ENCODE measurements at regions not wholly inside any gene's neighbourhood (a gene's known extent, or its start where the extent isn't known, plus 50 kb on each side); places are given as distances from the start of the nearest gene placed in this dataset.

DNA sequence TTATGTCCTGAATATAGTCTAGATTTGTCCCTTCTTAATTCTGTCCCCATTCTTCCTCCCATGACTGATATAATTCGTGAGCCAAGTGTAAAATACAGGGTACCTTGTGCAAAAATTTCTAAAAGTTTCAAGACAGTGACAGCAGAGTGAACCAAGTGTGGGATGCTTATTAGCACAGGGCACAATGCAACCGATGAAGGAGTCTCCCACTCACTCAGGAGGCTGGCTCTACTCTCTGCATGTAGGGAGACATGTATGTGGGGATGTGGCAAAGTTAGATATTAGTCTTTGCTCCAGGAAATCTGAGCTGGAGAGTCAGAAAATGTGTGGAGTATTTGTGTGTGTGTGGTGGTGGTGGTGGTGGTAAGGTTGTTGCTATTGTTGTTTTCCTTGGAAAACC is 305.9 kb downstream of the CHL1 start:
- no peaks in the 10 kb centered on the region for H3K9me3 ChIP-seq (ENCODE audit: low read depth, low read length, poor library complexity, severe bottlenecking)

DNA sequence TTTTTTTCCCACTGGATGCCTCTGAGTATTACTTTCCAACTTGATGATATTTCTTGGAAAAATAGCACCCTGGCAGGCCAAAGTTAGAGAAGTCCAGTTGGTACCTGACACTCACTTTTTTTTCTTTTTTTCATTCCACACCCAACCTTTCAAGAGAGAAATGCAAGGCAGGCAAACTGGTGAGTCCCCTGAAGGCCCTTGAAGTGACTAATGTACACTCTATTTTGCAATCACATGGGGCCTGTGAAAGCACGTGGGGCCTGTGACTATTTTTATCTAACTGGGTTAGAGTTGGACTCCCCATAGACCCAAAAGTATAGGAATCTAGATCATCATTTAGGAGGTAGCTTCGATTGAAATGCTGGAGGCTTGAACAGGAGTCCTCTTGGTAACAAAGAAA is 316.7 kb downstream of the CHL1 start:
- H3K4me1 ChIP-seq (ENCODE audit: insufficient read depth, low read length, poor library complexity, severe bottlenecking) = no peaks in the 10 kb centered on the region
- H3K36me3 ChIP-seq (ENCODE audit: insufficient read depth, low read length, poor library complexity, severe bottlenecking) = no peaks in the 10 kb centered on the region
- H3K4me3 ChIP-seq (ENCODE audit: low read depth, low read length, poor library complexity, severe bottlenecking) = no peak overlapping the region
- ChIA-PET POLR2A (ENCODE audit: low non-redundant PET) (no interaction called here), CTCF (no interaction called here)
- H3K27ac ChIP-seq (ENCODE audit: low read depth, low read length, poor library complexity, severe bottlenecking) = no peak overlapping the region
- no TSS peak for BruUV-seq (replicated peaks)
- H3K27me3 ChIP-seq (replicated peaks; ENCODE audit: insufficient read depth, low read depth, low read length, poor library complexity) = no peaks in the 10 kb centered on the region
- no peak for DNase-seq (ENCODE audit: low spot score)
- intact Hi-C loops (cut with micrococcal nuclease; ENCODE audit: unreplicated experiment) = no loop called here
- no peaks in the 10 kb centered on the region for H3K9me3 ChIP-seq (ENCODE audit: low read depth, low read length, poor library complexity, severe bottlenecking)
- TF ChIP-seq EZH2 (IDR thresholded peaks at IDR 0.05; ENCODE audit: borderline replicate concordance, low read depth, low read length, poor library complexity, severe bottlenecking) (no peak), CTCF (conservative IDR thresholded peaks at IDR 0.05; ENCODE audit: low read depth, low read length) (no peak)

More for the DNA sequence above, 305.9 kb downstream of the CHL1 start:
- H3K27me3 ChIP-seq (replicated peaks; ENCODE audit: insufficient read depth, low read depth, low read length, poor library complexity) = no peaks in the 10 kb centered on the region
- ChIA-PET POLR2A (ENCODE audit: low non-redundant PET) (no interaction called here), CTCF (no interaction called here)
- H3K4me3 ChIP-seq (ENCODE audit: low read depth, low read length, poor library complexity, severe bottlenecking) = no peak overlapping the region
- DNase-seq (ENCODE audit: low spot score) = no peak
- intact Hi-C loops (cut with micrococcal nuclease; ENCODE audit: unreplicated experiment) = no loop called here
- no TSS peak for BruUV-seq (replicated peaks)
- no peaks in the 10 kb centered on the region for H3K36me3 ChIP-seq (ENCODE audit: insufficient read depth, low read length, poor library complexity, severe bottlenecking)
- TF ChIP-seq EZH2 (IDR thresholded peaks at IDR 0.05; ENCODE audit: borderline replicate concordance, low read depth, low read length, poor library complexity, severe bottlenecking) = no peak
- TF ChIP-seq CTCF (conservative IDR thresholded peaks at IDR 0.05; ENCODE audit: low read depth, low read length) = no peak
- H3K4me1 ChIP-seq (ENCODE audit: insufficient read depth, low read length, poor library complexity, severe bottlenecking) = no peaks in the 10 kb centered on the region
- no peak overlapping the region for H3K27ac ChIP-seq (ENCODE audit: low read depth, low read length, poor library complexity, severe bottlenecking)

- Histone ChIP-seq H3K4me3 (ENCODE audit: low read depth, low read length, poor library complexity, severe bottlenecking) (no peak overlapping the region), H3K27me3 (replicated peaks; ENCODE audit: insufficient read depth, low read depth, low read length, poor library complexity) (no peaks in the 10 kb centered on the region), H3K4me1 (ENCODE audit: insufficient read depth, low read length, poor library complexity, severe bottlenecking) (no peaks in the 10 kb centered on the region), H3K9me3 (ENCODE audit: low read depth, low read length, poor library complexity, severe bottlenecking) (no peaks in the 10 kb centered on the region), H3K27ac (ENCODE audit: low read depth, low read length, poor library complexity, severe bottlenecking) (no peak overlapping the region), H3K36me3 (ENCODE audit: insufficient read depth, low read length, poor library complexity, severe bottlenecking) (no peaks in the 10 kb centered on the region)
- no peak for DNase-seq (ENCODE audit: low spot score)
- POLR2A ChIA-PET (ENCODE audit: low non-redundant PET) = no interaction called here
- BruUV-seq (replicated peaks) = no TSS peak
- CTCF ChIA-PET = no interaction called here
- TF ChIP-seq CTCF (conservative IDR thresholded peaks at IDR 0.05; ENCODE audit: low read depth, low read length) (no peak), EZH2 (IDR thresholded peaks at IDR 0.05; ENCODE audit: borderline replicate concordance, low read depth, low read length, poor library complexity, severe bottlenecking) (no peak)
- intact Hi-C loops (cut with micrococcal nuclease; ENCODE audit: unreplicated experiment) = no loop called here
These were observed 317.6 kb downstream of the CHL1 start for GRCh38 chr3:514192-514591.
